ENCODE measurements at regions not wholly inside any gene's neighbourhood (a gene's known extent, or its start where the extent isn't known, plus 50 kb on each side); places are given as distances from the start of the nearest gene placed in this dataset.
"Not testable (repeated sequence)": the region's sequence is repeated elsewhere in the genome, so short reads cannot be mapped to it uniquely, and the experiment has no call there.

DNA sequence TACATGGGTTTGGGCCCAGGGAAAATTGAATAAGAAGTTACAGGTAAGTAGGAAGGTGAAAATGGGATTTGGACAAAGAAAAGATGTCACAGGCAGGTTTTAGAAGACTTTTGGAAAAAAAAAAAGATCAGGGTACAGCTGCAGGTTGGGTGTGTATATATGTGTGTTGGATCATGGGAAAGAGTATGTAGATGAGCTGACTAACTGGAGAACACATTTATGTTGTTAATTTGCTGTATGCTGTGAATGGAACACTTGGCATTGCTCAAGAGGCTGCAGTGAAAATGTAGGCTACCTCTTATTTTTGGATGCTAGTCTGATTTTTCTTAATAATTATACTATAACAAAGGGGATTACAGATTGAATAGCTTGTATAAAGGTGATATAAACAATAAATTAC is 577.7 kb upstream of the USP24 start:
- no peak overlapping the region for H2AFZ ChIP-seq (ENCODE audit: low read length)
- TF ChIP-seq EZH2phosphoT487 (IDR thresholded peaks at IDR 0.05; ENCODE audit: borderline replicate concordance): no peak
- TF ChIP-seq, protein P1, sequence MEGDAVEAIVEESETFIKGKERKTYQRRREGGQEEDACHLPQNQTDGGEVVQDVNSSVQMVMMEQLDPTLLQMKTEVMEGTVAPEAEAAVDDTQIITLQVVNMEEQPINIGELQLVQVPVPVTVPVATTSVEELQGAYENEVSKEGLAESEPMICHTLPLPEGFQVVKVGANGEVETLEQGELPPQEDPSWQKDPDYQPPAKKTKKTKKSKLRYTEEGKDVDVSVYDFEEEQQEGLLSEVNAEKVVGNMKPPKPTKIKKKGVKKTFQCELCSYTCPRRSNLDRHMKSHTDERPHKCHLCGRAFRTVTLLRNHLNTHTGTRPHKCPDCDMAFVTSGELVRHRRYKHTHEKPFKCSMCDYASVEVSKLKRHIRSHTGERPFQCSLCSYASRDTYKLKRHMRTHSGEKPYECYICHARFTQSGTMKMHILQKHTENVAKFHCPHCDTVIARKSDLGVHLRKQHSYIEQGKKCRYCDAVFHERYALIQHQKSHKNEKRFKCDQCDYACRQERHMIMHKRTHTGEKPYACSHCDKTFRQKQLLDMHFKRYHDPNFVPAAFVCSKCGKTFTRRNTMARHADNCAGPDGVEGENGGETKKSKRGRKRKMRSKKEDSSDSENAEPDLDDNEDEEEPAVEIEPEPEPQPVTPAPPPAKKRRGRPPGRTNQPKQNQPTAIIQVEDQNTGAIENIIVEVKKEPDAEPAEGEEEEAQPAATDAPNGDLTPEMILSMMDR (conservative IDR thresholded peaks at IDR 0.05; ENCODE audit: low read length): no peak
- no peaks in the 10 kb centered on the region for H4K20me1 ChIP-seq (ENCODE audit: insufficient read depth, low read length, poor library complexity, severe bottlenecking)
- no peaks in the 10 kb centered on the region for H3F3A ChIP-seq (ENCODE audit: low read depth)
- H3K4me2 ChIP-seq (ENCODE audit: low read depth, low read length, poor library complexity, severe bottlenecking): no peak overlapping the region
- H3K27me3 ChIP-seq (ENCODE audit: insufficient read depth, low read length, poor library complexity, severe bottlenecking): no peaks in the 10 kb centered on the region
- no peaks in the 10 kb centered on the region for H3K79me2 ChIP-seq (ENCODE audit: insufficient read depth, low read length)
- H3K9me3 ChIP-seq (ENCODE audit: insufficient read depth, low read depth, low read length): no peaks in the 10 kb centered on the region; the same call in 1 of the 2 replicates
- no peaks in the 10 kb centered on the region for H3K36me3 ChIP-seq (ENCODE audit: insufficient read depth, low read length)
- H3K4me3 ChIP-seq (ENCODE audit: low read length, poor library complexity, severe bottlenecking): no peak overlapping the region
- H3K4me1 ChIP-seq (ENCODE audit: insufficient read depth, low read length, poor library complexity, severe bottlenecking): no peaks in the 10 kb centered on the region
- H3K9me2 ChIP-seq (replicated peaks; ENCODE audit: low read depth, low read length): no peaks in the 10 kb centered on the region
- no peak overlapping the region for H3K9ac ChIP-seq (ENCODE audit: low read depth, low read length, poor library complexity, severe bottlenecking)

DNA sequence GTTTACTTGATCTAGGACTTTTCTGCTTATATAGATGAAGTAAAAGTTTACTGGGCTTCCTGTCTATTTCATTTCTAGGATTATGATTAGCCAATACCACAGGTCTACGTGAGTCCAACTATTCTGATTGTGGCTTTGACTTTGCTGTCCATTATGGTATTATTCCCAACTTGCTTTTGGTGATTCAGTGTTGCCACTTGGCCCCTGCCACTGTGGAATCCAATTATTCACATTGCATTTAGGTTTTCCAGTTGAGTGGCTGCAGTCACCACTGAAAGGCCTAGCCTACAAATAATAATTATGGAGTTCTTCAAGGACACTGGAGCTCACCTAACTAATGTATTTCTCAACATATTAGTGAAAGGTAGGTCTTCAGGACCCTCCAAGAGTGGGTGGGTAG is 574.3 kb upstream of the USP24 start:
- Histone ChIP-seq H3F3A (ENCODE audit: low read depth) (no peaks in the 10 kb centered on the region), H3K9me3 (ENCODE audit: insufficient read depth, low read depth, low read length) (no peaks in the 10 kb centered on the region; the same call in 1 of the 2 replicates), H3K4me3 (ENCODE audit: low read length, poor library complexity, severe bottlenecking) (no peak overlapping the region), H3K9ac (ENCODE audit: low read depth, low read length, poor library complexity, severe bottlenecking) (no peak overlapping the region), H3K4me2 (ENCODE audit: low read depth, low read length, poor library complexity, severe bottlenecking) (no peak overlapping the region), H3K36me3 (ENCODE audit: insufficient read depth, low read length) (no peaks in the 10 kb centered on the region), H2AFZ (ENCODE audit: low read length) (no peak overlapping the region), H3K79me2 (ENCODE audit: insufficient read depth, low read length) (no peaks in the 10 kb centered on the region), H3K4me1 (ENCODE audit: insufficient read depth, low read length, poor library complexity, severe bottlenecking) (no peaks in the 10 kb centered on the region), H3K27me3 (ENCODE audit: insufficient read depth, low read length, poor library complexity, severe bottlenecking) (no peaks in the 10 kb centered on the region), H4K20me1 (ENCODE audit: insufficient read depth, low read length, poor library complexity, severe bottlenecking) (no peaks in the 10 kb centered on the region), H3K9me2 (replicated peaks; ENCODE audit: low read depth, low read length) (no peaks in the 10 kb centered on the region)
- TF ChIP-seq, protein P1 (conservative IDR thresholded peaks at IDR 0.05; ENCODE audit: low read length): no peak
- TF ChIP-seq EZH2phosphoT487 (IDR thresholded peaks at IDR 0.05; ENCODE audit: borderline replicate concordance): no peak

DNA sequence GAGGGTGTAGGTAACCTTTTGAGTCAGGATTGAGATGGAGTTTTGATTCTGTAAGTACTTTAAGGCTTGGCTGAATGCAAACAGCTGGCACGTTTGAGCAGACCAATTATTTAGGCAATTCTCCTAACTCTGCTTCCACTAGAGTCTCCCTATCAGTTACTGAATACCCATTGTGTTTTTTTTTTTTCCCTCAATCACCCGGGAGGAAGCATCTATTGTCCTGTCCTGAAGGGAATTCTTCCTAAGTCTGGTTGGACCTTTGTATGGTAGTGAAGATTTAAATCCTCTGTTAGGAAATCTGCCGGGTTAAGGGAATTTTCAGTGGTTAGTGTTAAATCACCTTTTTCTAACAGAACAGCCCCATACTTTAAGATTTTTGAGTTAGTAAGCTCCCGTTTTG is 571.2 kb upstream of the USP24 start:
- Histone ChIP-seq H3F3A (ENCODE audit: low read depth) (no peaks in the 10 kb centered on the region), H3K4me3 (ENCODE audit: low read length, poor library complexity, severe bottlenecking) (no peak overlapping the region), H3K27me3 (ENCODE audit: insufficient read depth, low read length, poor library complexity, severe bottlenecking) (no peaks in the 10 kb centered on the region), H3K79me2 (ENCODE audit: insufficient read depth, low read length) (no peaks in the 10 kb centered on the region), H3K4me2 (ENCODE audit: low read depth, low read length, poor library complexity, severe bottlenecking) (no peak overlapping the region), H3K4me1 (ENCODE audit: insufficient read depth, low read length, poor library complexity, severe bottlenecking) (no peaks in the 10 kb centered on the region), H3K9me2 (replicated peaks; ENCODE audit: low read depth, low read length) (no peaks in the 10 kb centered on the region), H3K9ac (ENCODE audit: low read depth, low read length, poor library complexity, severe bottlenecking) (no peak overlapping the region), H4K20me1 (ENCODE audit: insufficient read depth, low read length, poor library complexity, severe bottlenecking) (no peaks in the 10 kb centered on the region), H2AFZ (ENCODE audit: low read length) (no peak overlapping the region), H3K9me3 (ENCODE audit: insufficient read depth, low read depth, low read length) (peaks cover 6% of the 10 kb centered on the region; the same call in 1 of the 2 replicates), H3K36me3 (ENCODE audit: insufficient read depth, low read length) (no peaks in the 10 kb centered on the region)
- TF ChIP-seq, protein P1 (conservative IDR thresholded peaks at IDR 0.05; ENCODE audit: low read length): no peak
- no peak for TF ChIP-seq EZH2phosphoT487 (IDR thresholded peaks at IDR 0.05; ENCODE audit: borderline replicate concordance)

DNA sequence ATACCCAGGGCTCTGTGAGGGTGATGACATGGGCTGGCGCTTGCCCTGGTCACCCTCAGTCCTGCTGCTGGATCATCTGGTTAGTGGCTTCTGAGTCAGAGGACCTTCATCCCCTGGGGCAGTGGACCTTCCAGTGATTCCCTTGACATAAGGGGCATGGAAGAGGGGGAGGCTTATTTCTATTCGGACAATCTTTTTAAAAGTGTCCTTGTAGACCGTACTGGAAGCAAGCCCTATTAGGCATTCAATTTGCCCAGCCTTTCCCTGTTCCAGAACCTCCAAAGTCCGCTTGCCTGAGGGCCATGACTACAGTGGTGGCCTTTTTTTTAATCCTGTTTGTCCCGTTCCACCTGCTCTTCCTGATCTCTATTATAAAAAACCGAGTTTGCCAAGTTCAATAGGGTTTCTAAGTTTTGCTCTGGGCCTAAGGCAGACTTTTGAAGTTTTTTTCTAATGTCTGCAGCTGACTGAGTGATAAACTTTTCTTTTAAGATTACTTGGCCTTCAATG is 569.8 kb upstream of the USP24 start:
- H3K4me1 ChIP-seq (ENCODE audit: insufficient read depth, low read length, poor library complexity, severe bottlenecking); H3K27me3 ChIP-seq (ENCODE audit: insufficient read depth, low read length, poor library complexity, severe bottlenecking); H3K9me2 ChIP-seq (replicated peaks; ENCODE audit: low read depth, low read length); H4K20me1 ChIP-seq (ENCODE audit: insufficient read depth, low read length, poor library complexity, severe bottlenecking); H3K36me3 ChIP-seq (ENCODE audit: insufficient read depth, low read length); H3F3A ChIP-seq (ENCODE audit: low read depth); H3K4me2 ChIP-seq (ENCODE audit: low read depth, low read length, poor library complexity, severe bottlenecking); H3K9ac ChIP-seq (ENCODE audit: low read depth, low read length, poor library complexity, severe bottlenecking); H3K79me2 ChIP-seq (ENCODE audit: insufficient read depth, low read length); H3K4me3 ChIP-seq (ENCODE audit: low read length, poor library complexity, severe bottlenecking); H2AFZ ChIP-seq (ENCODE audit: low read length); H3K9me3 ChIP-seq (ENCODE audit: insufficient read depth, low read depth, low read length): not testable (repeated sequence)

Measured in Loucy (cell line).